ENCODE measurements at regions not wholly inside any gene's neighbourhood (a gene's known extent, or its start where the extent isn't known, plus 50 kb on each side); places are given as distances from the start of the nearest gene placed in this dataset.
"Not testable (repeated sequence)": the region's sequence is repeated elsewhere in the genome, so short reads cannot be mapped to it uniquely, and the experiment has no call there.

DNA sequence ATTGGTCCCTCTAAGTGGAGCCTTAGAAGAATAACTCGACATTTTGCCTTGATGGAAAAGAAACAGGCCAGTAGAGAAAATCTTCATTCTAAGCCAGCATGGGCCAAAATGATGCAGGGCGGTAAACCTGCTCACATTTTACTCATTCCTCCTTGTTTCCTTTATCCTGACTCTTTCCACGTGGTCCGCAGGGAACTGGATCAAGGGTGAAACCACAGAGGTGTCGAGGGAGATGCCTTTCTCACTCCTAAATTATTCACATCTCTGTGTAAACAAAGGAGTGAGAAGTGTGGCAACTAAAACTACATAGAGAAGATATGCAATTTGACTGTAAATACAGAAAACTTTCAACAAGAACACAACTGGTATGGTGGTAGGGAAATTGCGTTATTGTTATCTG lies 81.2 kb upstream of the DPY19L1 start:
- not testable (repeated sequence) for H3K36me3 Mint-ChIP-seq (ENCODE audit: insufficient read depth in 1 of 3, low read depth in 3 of 3); H2BK12ac ChIP-seq (ENCODE audit: insufficient read length, low read depth, low read length); H3K4ac ChIP-seq (ENCODE audit: low read depth, low read length); H4K5ac ChIP-seq (ENCODE audit: insufficient read length, low read depth, low read length); H3K4me1 Mint-ChIP-seq; H3K27me3 Mint-ChIP-seq (ENCODE audit: low read depth); H3K4me1 ChIP-seq (ENCODE audit: insufficient read depth, low read length); H3K79me2 ChIP-seq (ENCODE audit: insufficient read depth, low read length); H2BK20ac ChIP-seq (ENCODE audit: low read depth, low read length, poor library complexity, severe bottlenecking); H4K91ac ChIP-seq (ENCODE audit: insufficient read length, low read depth, low read length); H3K79me1 ChIP-seq (ENCODE audit: insufficient read depth, low read depth, low read length, poor library complexity, severe bottlenecking); H3K4me3 Mint-ChIP-seq; H2AK5ac ChIP-seq (ENCODE audit: insufficient read length, low read length); H3K56ac ChIP-seq (ENCODE audit: insufficient read length, low read depth, low read length); H2BK5ac ChIP-seq (ENCODE audit: insufficient read length, low read length); H3K23me2 ChIP-seq (ENCODE audit: insufficient read length, low read depth, low read length, poor library complexity, severe bottlenecking); H3K27me3 ChIP-seq (ENCODE audit: insufficient read depth, low read length); H3K14ac ChIP-seq (ENCODE audit: insufficient read depth, low read length); H3K4me2 ChIP-seq (ENCODE audit: insufficient read depth, insufficient read length, low read length); H3K27ac ChIP-seq (ENCODE audit: insufficient read length, low read depth, low read length); H3K23ac ChIP-seq (ENCODE audit: insufficient read length, low read depth, low read length); H3K9me3 Mint-ChIP-seq; H4K20me1 ChIP-seq (ENCODE audit: control insufficient read depth, insufficient read depth, insufficient read length); H3K18ac ChIP-seq (ENCODE audit: insufficient read length, low read depth, low read length); H3T11ph ChIP-seq (ENCODE audit: low read length); DNase-seq; H2BK120ac ChIP-seq (ENCODE audit: low read depth, low read length, poor library complexity, severe bottlenecking); H2AFZ ChIP-seq (ENCODE audit: low read length); H3K9me3 ChIP-seq (ENCODE audit: control insufficient read depth, low read depth, low read length); H2BK15ac ChIP-seq (ENCODE audit: low read depth, low read length); H3K9ac ChIP-seq (ENCODE audit: extremely low read depth, insufficient read length, low read length); H4K8ac ChIP-seq (replicated peaks; ENCODE audit: insufficient read length, low read depth, low read length)
- H3K27ac Mint-ChIP-seq = peak overlapping the region in 1 of 3 experiments; percentile 19; a peak in 1 of 7 replicates
- no CpG with 5 or more reads among the region's 6 CpGs for WGBS (ENCODE audit: extremely low coverage, insufficient read length, low lambda C conversion rate)

DNA sequence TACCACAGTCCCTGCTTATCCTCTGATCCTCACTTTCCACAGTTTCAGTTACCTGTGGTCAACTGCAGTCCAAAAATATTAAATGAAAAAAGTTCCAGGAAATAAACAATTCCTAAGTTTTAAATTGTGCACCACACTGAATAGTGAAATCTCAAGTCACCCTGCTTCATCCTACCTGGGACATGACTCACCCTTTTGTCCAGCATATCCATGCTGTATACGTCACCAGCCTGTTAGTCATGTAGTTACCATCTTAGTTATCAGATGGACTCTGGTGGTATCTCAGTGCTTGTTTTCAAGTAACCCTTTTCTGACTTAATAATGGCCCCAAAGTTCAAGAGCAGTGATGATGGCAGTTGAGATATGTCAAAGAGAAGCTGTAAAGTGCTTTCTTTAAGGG lies 69.4 kb upstream of the DPY19L1 start:
- H2BK120ac ChIP-seq (ENCODE audit: low read depth, low read length, poor library complexity, severe bottlenecking); H2BK20ac ChIP-seq (ENCODE audit: low read depth, low read length, poor library complexity, severe bottlenecking); H3K56ac ChIP-seq (ENCODE audit: insufficient read length, low read depth, low read length); H3K79me1 ChIP-seq (ENCODE audit: insufficient read depth, low read depth, low read length, poor library complexity, severe bottlenecking); H3T11ph ChIP-seq (ENCODE audit: low read length); H4K20me1 ChIP-seq (ENCODE audit: control insufficient read depth, insufficient read depth, insufficient read length); H2BK15ac ChIP-seq (ENCODE audit: low read depth, low read length); H2AK5ac ChIP-seq (ENCODE audit: insufficient read length, low read length); H4K5ac ChIP-seq (ENCODE audit: insufficient read length, low read depth, low read length); H3K4me3 Mint-ChIP-seq; DNase-seq; H3K79me2 ChIP-seq (ENCODE audit: insufficient read depth, low read length); H3K18ac ChIP-seq (ENCODE audit: insufficient read length, low read depth, low read length); H4K8ac ChIP-seq (replicated peaks; ENCODE audit: insufficient read length, low read depth, low read length); H4K91ac ChIP-seq (ENCODE audit: insufficient read length, low read depth, low read length); H3K23me2 ChIP-seq (ENCODE audit: insufficient read length, low read depth, low read length, poor library complexity, severe bottlenecking); H3K27me3 ChIP-seq (ENCODE audit: insufficient read depth, low read length); H2BK12ac ChIP-seq (ENCODE audit: insufficient read length, low read depth, low read length); H3K9me3 ChIP-seq (ENCODE audit: control insufficient read depth, low read depth, low read length); H2AFZ ChIP-seq (ENCODE audit: low read length); H2BK5ac ChIP-seq (ENCODE audit: insufficient read length, low read length); H3K4me1 Mint-ChIP-seq; H3K9me3 Mint-ChIP-seq; H3K14ac ChIP-seq (ENCODE audit: insufficient read depth, low read length); H3K36me3 Mint-ChIP-seq (ENCODE audit: insufficient read depth in 1 of 3, low read depth in 3 of 3); H3K4me2 ChIP-seq (ENCODE audit: insufficient read depth, insufficient read length, low read length); H3K27ac ChIP-seq (ENCODE audit: insufficient read length, low read depth, low read length); H3K9ac ChIP-seq (ENCODE audit: extremely low read depth, insufficient read length, low read length); H3K27me3 Mint-ChIP-seq (ENCODE audit: low read depth); H3K23ac ChIP-seq (ENCODE audit: insufficient read length, low read depth, low read length); H3K4me1 ChIP-seq (ENCODE audit: insufficient read depth, low read length); H3K4ac ChIP-seq (ENCODE audit: low read depth, low read length): not testable (repeated sequence)
- peak overlapping the region in 1 of 3 experiments; percentile 72; a peak in 1 of 7 replicates for H3K27ac Mint-ChIP-seq
- WGBS (ENCODE audit: extremely low coverage, insufficient read length, low lambda C conversion rate) = no CpG with 5 or more reads among the region's 1 CpG
